ENCODE measurements at regions not wholly inside any gene's neighbourhood (a gene's known extent, or its start where the extent isn't known, plus 50 kb on each side); places are given as distances from the start of the nearest gene placed in this dataset.
"Not testable (repeated sequence)": the region's sequence is repeated elsewhere in the genome, so short reads cannot be mapped to it uniquely, and the experiment has no call there.

DNA sequence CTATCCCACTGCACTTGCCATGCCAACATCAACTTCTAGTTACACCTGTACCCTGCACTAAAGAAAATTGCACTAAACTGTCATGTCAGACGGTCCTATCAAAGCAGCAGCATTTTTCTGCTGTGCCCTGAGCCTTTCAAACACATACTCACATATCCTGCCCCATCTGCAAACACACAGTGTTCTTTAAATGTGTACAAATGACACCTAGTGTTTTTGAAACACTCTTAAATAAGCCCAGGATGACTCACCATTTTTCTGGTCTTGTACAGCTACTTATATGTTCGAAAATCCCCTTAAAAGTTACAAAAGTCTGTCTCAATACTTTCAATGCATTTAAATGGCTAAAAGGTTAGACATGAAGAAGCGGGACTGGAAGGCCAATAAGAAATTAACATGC, 346.7 kb upstream of the PPARGC1A start:
- no peak for DNase-seq

DNA sequence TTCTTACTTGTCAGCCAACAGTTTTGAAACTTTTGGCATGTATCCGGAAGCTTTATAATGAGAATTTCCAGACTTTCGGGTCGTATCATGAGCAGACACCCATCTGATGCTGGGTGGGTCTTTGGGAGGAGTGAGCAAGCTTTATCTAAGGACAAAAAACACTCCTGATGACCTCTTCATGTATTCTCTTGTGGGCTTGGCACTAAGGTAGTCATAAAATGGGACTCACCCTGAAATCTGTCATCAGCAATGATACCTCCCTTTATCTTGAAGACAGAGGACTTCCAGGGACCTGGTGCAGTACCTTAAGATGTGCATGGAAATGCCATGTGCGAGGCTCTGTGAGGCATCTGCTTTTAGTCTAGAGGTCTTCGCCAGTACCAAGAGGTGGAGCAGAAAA, 346.3 kb upstream of the PPARGC1A start:
- DNase-seq = no peak

DNA sequence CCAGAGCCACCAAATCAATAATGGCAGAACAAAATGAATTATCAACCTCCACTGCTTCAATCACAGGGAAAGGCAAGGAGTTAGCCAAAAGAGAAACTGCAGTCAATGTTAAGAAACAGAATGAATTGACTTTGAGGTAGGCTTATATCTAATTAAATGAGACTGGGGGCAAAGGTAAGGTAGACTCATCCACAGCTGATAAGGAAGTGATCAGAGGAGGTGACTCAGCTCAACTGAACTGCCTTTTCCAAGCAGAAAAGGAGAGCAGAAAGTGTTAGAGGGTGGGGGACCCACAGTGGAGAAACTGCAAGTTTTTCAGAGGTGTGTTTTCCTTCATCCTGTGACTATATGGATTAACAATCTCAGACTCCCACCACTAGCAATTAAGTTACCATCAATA, 345.8 kb upstream of the PPARGC1A start:
- DNase-seq = no peak

DNA sequence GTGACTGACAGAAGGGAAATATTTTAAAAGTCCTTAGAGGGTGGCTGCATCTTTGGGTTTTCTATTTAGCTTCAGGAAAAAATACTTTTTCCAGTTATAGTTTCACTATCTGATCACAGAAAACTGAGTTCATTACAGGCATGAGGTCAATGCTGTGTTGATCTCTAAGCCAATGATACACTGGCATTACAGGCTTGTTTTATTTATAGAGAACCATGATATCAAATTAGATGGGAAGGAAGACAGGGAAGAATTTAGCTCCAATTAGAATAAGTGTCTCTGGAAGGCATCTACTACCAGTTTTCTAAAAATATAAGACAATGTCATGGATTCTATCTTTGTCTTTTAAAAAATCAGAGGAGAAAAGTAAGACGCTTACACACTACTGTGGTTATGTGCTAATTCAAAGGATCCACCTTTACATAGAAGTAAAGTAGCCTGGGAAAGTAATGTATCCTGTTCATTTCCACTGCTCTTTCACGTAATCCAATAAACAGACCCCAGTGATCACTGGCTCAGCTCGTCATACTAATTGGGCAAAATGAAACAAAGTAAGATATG, 344.5 kb upstream of the PPARGC1A start:
- DNase-seq = no peak

DNA sequence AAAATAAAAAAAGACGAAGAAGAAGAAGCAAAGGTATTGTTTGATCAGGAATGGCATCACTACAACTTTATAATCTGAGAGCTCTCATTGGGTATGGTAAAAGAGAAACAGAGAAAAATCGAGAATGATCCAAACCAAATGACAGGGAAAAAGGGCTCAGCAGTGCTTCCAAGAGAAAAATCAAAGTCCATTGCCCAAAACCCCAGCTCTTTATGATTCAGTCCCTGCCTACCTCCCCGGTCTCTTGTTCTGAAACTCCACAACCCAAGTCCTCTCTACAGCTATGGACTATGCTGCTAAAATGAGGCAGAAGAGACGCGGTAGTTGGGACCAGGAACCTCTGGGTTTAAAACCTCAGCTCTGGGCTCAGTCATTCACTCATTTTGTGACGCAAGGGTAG, 341.1 kb upstream of the PPARGC1A start:
- no peak for DNase-seq

DNA sequence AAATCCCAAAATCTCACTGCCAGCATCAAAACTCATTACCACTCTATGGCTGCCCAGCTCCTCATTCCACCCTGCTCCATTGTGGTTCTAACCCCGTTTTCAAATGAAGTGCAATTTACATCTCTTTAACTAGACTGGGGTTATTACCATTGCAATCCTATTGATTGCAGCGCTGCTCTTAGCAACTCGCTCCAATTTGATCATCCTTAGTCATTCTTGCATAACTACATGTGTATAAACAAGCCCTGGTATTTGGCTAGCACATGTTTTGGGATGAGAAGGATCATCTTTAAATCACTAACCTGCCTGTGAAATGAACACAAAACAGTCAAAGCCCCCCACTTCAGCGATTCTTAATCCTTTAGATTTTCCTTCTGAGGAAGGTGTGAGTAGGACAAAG, 340.1 kb upstream of the PPARGC1A start:
- DNase-seq = no peak

DNA sequence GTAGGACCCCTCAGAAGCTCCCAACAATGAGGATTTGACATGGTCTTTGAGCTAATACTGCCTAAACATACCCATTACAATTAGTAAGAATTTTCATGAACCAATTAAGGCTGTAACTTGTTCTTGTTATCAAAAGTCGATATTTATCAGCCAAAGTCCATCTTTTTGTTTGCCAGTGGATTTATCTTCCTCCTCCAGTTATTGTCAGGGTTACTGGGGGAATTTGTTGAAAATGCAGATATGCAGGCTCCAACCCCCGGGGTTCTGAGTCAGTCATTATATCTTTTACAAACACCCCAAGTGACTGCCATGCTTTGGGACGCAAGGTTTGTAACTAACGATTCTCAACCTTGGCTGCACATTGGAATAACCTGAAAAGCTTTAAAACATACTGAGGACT, 338.8 kb upstream of the PPARGC1A start:
- no peak for DNase-seq

DNA sequence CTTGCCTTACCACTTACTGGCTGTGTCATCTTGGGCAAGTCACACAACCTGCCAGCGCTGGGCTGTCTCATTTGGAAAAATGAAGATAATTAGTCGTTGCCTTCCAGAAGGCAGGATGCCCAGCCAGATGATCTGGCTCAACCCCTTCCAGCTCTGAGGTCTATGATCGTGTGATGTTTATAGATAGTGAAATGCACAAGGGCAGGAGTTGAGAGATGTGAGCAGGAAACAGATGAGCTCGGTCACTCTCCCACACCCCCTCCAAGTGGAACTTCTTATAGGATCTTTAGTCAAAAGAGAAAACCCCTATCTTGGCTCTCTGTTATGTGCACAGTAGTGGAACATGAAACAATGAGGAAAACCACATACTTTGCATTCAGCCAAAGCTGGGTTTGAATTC, 336.8 kb upstream of the PPARGC1A start:
- no peak for DNase-seq

DNA sequence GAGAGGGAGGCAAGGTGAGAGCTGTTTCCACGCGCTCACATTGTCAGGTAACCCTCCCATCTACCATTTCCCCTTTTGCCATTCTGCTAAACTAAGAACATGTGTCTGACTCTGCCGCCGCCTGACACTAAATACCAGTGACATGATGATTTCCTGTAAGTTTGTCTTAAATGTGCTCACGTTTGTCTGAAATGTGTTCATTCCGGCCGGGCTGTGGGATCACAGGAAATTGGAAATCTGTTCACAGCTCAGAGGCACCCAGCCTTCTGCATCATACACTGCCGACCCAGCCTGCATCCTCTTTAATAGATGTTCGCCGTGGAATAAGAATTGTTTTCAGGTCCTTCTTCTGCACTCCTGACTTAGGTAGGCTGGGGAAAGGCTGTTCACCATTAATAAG, 336.2 kb upstream of the PPARGC1A start:
- DNase-seq = no peak

DNA sequence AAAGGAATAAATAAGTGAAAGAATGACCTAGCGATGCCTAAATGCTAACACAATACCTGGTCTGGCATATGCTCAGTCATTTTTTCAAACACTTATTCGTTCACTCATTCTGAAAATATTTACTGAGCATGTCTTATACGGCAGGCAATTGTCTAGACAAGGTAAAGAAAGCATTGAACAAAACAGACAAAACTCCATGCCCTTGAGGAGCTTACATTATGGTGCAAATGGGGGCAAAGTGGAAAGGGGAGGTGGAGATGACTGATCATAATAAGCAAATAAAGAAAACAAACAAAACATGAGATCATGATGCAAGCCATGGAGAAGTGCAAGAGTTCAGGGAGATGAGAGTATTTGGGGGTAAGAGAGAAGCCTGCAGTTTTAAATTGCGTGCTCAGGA, 334.6 kb upstream of the PPARGC1A start:
- DNase-seq = no peak

DNA sequence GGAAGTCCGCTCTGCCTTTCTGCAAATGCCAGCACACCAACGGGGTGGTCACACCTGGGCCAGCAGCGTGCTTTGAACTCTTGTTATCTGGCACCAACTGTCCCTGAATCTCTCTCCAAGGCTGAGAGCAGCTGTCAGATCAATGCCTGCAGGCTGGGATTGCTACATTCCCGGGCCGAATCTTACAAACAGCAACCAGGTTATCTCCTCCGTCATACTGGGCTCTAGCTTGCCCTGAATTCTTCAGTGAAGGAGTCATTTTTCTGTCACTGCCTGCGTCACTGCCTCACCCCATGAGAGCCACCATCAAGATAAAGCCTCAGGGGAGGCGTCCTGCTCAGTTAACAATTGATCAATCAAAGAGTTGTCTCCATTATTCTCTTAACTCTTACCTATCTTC, 329.4 kb upstream of the PPARGC1A start:
- DNase-seq = no peak

DNA sequence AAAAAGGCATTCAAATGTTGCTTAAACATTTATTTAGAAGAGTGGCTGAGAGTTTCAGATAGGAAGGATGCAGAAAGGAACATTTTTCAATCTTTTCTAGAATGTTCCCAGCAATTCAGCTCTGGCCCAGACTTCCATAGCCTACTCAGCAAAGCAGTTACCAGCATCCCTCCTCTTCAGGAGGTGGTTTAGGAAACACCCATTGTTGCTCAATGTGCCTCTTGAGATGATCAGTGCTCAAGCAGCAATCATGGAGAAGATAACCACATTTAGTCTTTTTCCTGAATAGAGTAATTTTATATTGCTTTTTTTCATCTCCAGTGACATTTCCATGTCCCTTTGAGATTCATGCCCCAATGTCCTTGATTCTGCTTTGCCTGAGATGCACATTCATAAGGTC, 328.7 kb upstream of the PPARGC1A start:
- no peak for DNase-seq

DNA sequence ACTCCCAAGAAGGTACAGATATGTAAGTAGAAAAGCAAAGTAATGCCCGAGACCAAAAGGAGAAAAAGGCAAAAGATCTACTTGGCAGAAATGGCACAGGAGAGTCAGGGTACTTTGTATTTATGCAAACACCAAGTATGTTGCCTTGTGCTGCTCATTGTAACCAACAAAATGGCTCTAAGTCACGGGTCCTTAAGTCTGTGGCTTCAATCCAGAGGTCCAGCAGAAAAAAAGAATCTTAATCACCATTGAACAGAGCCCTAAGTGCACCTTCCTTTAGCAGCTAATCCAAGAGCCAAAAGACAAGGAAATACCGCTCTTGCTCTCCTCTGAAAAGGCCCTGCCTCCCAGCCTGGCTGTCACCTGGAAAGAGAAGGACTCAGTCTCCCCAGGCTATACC, 324.9 kb upstream of the PPARGC1A start:
- DNase-seq = no peak

DNA sequence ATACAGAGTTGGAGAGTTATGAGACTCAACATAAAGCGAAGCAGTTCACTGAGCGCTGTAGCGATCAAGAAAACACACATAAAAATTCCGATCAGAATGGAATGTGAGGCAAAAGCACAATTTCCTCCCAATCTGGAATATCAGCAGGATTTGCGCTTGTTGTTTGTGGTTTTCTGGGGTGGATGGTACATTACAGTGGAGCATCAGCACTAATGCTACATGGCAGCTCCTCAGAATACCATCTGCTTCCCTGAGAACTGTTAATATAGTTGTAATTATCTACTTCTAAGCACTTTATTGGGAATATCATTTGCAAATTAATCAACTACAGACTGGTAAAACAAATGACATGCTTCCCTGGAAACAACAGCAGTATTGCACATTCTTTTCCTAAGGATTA, 324.1 kb upstream of the PPARGC1A start:
- DNase-seq = no peak

DNA sequence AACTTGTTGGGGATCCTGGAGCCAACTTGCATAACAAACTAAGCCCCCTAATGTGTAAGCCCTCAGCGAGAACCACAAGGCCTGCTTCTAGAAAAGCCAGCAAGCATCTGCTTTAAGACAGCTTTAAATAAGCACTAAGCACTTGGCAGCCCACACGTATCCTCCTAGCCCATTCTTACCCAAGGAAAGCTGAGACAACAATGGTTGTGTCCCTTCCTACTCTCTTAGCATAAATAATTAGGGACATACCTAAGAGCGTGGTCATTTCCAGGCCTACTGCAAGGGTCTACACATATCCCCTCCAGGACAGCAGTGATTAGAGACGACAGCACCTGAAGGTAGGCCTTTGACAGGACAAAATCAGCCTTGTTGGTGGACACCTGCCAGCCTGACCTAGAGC, 322.8 kb upstream of the PPARGC1A start:
- no peak for DNase-seq

DNA sequence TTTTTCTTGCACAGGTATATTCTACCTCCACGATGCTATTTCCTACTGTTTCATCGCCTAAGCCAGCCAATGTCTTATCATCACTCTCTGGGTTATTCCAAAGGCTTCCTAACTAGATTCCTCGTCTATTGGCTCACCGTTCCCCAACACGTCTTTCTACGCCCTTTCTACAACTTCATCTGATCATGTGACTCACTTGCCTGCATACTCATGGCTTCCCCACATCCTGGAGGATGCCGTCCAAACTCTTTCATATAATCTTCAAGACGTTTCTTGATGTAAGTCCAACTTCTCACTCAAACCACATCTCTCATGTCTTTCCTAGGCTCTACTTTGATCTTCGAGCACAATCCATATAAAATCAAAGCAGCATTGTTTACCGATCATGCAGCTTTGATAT, 322.0 kb upstream of the PPARGC1A start:
- no peak for DNase-seq

DNA sequence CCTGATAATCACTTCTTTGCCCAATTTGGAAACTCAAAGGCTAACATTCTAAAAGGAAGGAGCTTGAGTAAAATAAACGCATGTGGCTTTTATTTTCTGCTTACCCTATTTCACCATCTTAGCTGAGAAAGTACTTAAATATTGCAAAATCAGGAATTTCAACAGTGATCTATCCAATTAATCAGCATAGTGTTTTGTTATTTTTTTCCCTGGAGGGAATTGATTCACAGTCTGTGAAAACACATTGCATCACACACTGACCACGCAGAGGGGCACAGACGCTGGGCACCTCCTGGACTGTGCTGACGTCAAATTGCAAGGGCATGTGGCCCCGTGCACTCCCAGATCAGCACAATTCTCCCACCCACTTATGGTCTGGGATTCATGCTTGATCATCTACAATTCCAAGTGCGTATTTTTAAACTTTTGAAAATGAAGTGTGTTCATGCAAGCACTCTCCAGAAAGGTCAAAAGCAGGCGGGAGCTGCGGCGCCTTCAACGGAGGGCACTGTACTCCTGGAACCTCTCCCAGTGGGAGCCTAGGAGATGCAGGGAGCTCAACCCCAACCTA, 320.6 kb upstream of the PPARGC1A start:
- DNase-seq = no peak

DNA sequence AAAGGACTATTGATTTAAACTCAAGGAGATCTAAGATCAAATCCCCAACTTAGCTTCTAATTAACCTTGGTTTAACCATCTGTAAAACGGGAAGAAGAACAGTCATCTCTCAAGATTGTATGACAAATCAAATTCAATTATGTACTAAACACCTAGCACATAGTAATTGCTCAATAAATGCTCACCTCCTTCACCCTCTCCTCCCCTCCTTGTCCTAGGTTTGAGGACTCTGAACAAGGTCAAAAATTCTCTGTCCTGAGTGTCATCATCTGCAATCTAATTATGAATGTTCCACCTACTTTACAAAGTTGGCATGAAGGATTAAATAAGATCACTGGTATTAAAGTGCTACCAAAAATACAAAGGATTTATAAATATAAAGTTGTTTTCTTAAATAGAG, 320.1 kb upstream of the PPARGC1A start:
- no peak for DNase-seq

DNA sequence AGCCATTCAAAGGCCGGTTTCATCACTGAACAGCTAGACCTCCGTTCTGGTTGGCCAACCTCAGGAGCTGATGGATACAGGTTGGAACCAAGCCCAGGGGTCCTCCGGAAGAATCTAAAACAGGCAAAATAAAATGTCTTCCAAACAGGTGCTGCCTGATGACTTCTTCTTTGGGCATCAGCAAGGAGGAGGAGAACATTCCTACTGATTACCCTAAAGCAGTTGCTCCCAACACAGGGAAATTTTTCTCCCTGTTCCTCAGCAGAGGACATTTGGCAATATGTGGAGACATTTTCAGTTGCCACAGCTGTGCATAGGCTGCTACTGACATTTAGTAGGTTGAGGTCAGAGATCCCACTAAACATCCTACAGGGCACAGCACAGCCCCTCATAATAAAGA, 319.3 kb upstream of the PPARGC1A start:
- no peak for DNase-seq

DNA sequence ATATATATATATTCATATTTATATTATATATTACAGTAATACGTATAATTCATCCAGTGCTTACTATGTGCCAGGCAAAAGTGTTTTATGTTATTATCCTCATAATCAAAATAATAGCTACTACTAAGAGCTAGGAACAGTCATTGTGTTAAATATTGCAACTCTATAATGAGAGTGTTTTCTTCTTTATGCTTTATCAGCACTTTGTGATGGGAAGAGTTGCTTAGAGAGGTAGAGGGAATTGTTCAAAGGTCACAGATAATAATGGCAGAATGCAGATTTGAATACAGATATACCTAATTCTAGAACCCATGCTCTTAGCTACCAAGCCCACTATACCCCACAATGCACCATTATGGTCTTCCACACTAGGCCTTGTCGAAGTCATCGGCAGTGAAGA, 318.8 kb upstream of the PPARGC1A start:
- no peak for DNase-seq

DNA sequence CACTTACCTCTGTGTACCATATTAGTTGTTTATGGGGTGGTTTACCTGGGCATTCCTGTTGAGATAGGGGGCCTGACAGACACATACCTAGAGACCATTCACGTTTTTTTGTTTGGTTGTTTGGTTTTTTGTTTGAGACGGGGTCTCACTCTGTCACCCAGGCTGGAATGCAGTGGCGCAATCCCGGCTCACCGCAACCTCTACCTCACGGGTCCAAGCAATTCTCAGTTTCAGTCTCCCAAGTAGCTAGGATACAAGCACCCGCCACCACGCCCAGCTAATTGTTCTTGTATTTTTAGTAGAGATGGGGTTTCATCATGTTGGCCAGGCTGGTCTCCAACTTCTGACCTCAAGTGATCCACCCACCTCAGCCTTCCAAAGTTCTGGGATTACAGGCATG, 314.9 kb upstream of the PPARGC1A start:
- DNase-seq = not testable (repeated sequence)

DNA sequence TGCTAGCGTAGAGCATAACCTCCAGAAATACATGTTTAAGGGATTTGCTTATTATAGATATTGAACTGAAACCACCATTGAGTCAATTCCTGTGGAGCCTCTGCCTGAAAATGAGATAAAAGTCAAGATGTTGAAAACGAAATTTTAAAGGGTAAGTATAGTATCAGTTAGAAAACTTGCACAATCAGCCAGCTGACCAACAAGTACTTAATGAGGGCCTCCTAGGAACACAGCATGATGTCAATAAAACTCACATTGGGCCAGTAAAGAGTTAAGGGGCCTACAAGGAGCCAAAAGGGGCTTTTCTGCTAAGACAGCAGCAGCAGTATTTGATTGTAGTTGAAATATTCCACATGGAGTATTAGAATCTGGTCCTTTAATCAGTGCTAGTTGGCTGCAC, 314.1 kb upstream of the PPARGC1A start:
- no peak for DNase-seq

DNA sequence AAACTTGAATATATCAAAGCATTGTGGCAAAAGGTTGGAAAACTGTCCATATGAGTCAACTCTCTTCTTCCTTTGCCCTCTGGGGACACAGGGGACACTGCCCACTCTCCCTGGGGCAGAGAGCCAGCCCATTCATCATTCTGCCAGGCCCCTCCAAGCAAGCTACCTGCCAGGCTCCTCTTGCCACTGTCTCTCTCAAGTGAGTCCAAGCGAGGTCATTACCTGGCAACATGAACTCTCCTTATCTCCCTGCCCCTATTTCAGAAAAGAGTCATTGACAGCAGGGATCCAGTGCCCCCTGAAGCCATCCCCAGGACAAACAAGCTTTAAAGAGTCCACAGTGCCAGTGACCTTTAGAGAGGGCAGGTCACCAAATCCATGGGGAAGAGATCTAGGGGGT, 312.7 kb upstream of the PPARGC1A start:
- DNase-seq = no peak

DNA sequence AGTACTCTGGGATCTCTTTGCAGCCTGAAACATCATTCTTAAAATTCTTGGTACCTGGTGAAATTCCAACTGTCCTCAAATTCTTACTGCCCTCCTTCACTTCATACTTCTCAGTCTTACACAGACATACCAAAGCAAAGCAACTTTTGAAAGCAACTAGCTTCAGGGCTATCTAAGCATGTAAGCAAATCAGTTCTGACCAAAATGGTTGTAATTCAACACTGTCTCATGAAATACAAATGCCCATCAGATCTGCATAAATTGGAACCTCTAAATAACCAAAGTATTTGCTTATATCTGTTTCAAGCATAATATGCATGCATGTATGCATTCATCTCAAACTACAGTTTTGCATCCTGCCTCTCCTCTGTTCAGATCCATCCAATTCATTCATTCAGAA, 308.1 kb upstream of the PPARGC1A start:
- DNase-seq = no peak

DNA sequence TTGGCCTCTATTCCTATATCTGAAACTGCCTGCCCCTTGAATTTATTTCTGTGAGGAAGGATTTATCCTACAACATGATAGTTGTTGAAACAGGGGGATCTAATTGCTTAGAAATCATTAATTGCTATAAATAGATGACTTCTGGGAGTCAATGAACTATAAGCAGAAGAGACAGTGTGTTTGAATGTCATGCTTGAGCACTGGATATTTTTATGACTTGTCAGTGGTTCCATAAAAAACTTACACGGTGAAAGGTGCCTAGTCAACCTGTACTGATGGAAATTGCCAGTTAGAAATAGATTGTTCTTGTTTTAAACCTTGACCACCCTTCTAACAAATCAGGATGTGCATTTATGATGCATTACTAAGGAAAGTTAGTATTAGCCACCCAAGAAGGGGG, 306.9 kb upstream of the PPARGC1A start:
- no peak for DNase-seq

Data from suppressor macrophage treated with lipopolysaccharide for 1 hour (primary cell).